GM12878 (cell line): ENCODE measurements at regions not wholly inside any gene's neighbourhood (a gene's known extent, or its start where the extent isn't known, plus 50 kb on each side); places are given as distances from the start of the nearest gene placed in this dataset.

Experiments
- ATAC-seq: fragments of 200-7000 bp; cut with Tn5 transposase; 3 replicates; pipeline ENCODE4 v1.9.1; 2020; ENCODE audit warnings: mild to moderate bottlenecking, moderate library complexity
- BruUV-seq: library from RNA; stranded (reverse); fragments of 400-500 nt; replicated peaks from 2 replicates; lab custom pipeline; 2021; lab: Mats Ljungman, UMichigan
- CTCF ChIA-PET: fragments of 300-600 bp; sonication (Branson Sonifier 250); formaldehyde crosslinking; extraction: SDS; loops from one replicate; lab custom pipeline; 2021; ENCODE audit warnings: inconsistent platforms; lab: Yijun Ruan, JAX
- POLR2A ChIA-PET: fragments of 350-600 bp; formaldehyde crosslinking; extraction: SDS; loops from one replicate; lab custom pipeline; 2021; ENCODE audit warnings: inconsistent platforms; lab: Charles Lee
- RAD21 ChIA-PET: fragments of 300-600 bp; sonication (Branson Sonifier 250); formaldehyde crosslinking; loops from one replicate; lab custom pipeline; 2023; ENCODE audit warnings: antibody characterized with exemption; ENCODE audit not compliant: unreplicated experiment; lab: Charles Lee
- SMC1A ChIA-PET: fragments of 300-600 bp; sonication (Branson Sonifier 250); formaldehyde crosslinking; loops from one replicate; lab custom pipeline; 2023; ENCODE audit not compliant: unreplicated experiment, uncharacterized antibody; lab: Charles Lee
- DNase-seq: peaks from one replicate; pipeline ENCODE4 v3.0.0-alpha.2; 2011; ENCODE audit warnings: low read depth, low spot score
- FAIRE-seq: peaks from 3 replicates; lab custom pipeline; 2011; peaks lifted over from hg19 to GRCh38; lab: Jason Lieb, UNC
- H2AFZ ChIP-seq: 2 replicates; pipeline ENCODE4 v1.6.0; 2011; ENCODE audit warnings: low read depth, low read length, control low read depth; ENCODE audit not compliant: control insufficient read depth
- H3K27ac ChIP-seq: 2 replicates; pipeline ENCODE4 v1.5.1; 2011; ENCODE audit warnings: control low read depth; ENCODE audit not compliant: control insufficient read depth, insufficient read depth
- H3K27me3 ChIP-seq, 2 experiments: replicated peaks in 1 of 2; 2 replicates each; pipeline versions ENCODE4 v1.6.0 to v1.6.1; 2011; ENCODE audit warnings: low read length in 1 of 2; ENCODE audit not compliant: control insufficient read depth in 2 of 2, insufficient read depth in 2 of 2
- H3K36me3 ChIP-seq, 2 experiments: 2 replicates each; pipeline ENCODE4 v1.5.1; 2011; ENCODE audit warnings: low read length in 1 of 2; ENCODE audit not compliant: control insufficient read depth in 2 of 2, insufficient read depth in 2 of 2
- H3K4me1 ChIP-seq: 2 replicates; pipeline ENCODE4 v1.6.1; 2011; ENCODE audit warnings: mild to moderate bottlenecking, low read length, moderate library complexity, mixed read lengths; ENCODE audit not compliant: control insufficient read depth, insufficient read depth
- H3K4me2 ChIP-seq: 2 replicates; pipeline ENCODE4 v1.6.0; 2011; ENCODE audit warnings: control low read depth; ENCODE audit not compliant: control insufficient read depth, insufficient read depth
- H3K4me3 ChIP-seq: fragments of 200-600 bp; sonication (generic); 2 replicates; pipeline ENCODE4 v1.5.1; 2016
- H3K79me2 ChIP-seq: 2 replicates; pipeline ENCODE4 v1.6.0; 2011; ENCODE audit warnings: low read length; ENCODE audit not compliant: control insufficient read depth, insufficient read depth
- H3K9ac ChIP-seq: 2 replicates; pipeline ENCODE4 v1.8.0; 2011; ENCODE audit warnings: low read length, control low read depth, mixed read lengths; ENCODE audit not compliant: control insufficient read depth, insufficient read depth
- H3K9me3 ChIP-seq: replicated peaks from 3 replicates; pipeline ENCODE4 v1.5.1; 2011; ENCODE audit warnings: mild to moderate bottlenecking, low read length; ENCODE audit not compliant: control insufficient read depth, insufficient read depth
- H4K20me1 ChIP-seq: 2 replicates; pipeline ENCODE4 v1.6.0; 2011; ENCODE audit not compliant: control insufficient read depth, insufficient read depth
- BHLHE40 ChIP-seq, 2 experiments: fragments of 450-650 bp in 1 of 2; IDR thresholded peaks; 2 replicates each; pipeline ENCODE4 v1.6.1; 2011 to 2017; ENCODE audit warnings: low read depth in 2 of 2, borderline replicate concordance in 1 of 2, improper control_type of control experiment in 1 of 2, low read length in 1 of 2, mild to moderate bottlenecking in 1 of 2
- CUX1 ChIP-seq: IDR thresholded peaks from 2 replicates; pipeline ENCODE4 v1.6.1; 2012; ENCODE audit warnings: improper control_type of control experiment, low read depth, low read length; ENCODE audit not compliant: insufficient replicate concordance
- KLF5 ChIP-seq: fragments of 450-650 bp; IDR thresholded peaks from 2 replicates; pipeline ENCODE4 v1.6.1; 2014; ENCODE audit warnings: mild to moderate bottlenecking; ENCODE audit not compliant: partially characterized antibody
- NFYB ChIP-seq: IDR thresholded peaks from 2 replicates; pipeline ENCODE4 v1.6.1; 2011; ENCODE audit warnings: low read depth, mild to moderate bottlenecking, low read length, improper control_type of control experiment, moderate library complexity; ENCODE audit not compliant: insufficient read depth
- PBX3 ChIP-seq: IDR thresholded peaks from 2 replicates; pipeline ENCODE4 v1.6.1; 2011; ENCODE audit warnings: mild to moderate bottlenecking, low read depth, low read length, moderate library complexity; ENCODE audit not compliant: insufficient replicate concordance
- PKNOX1 ChIP-seq: fragments of 450-650 bp; IDR thresholded peaks from 2 replicates; pipeline ENCODE4 v1.6.1; 2016; ENCODE audit warnings: mild to moderate bottlenecking
- POLR2AphosphoS5 ChIP-seq: IDR thresholded peaks from 2 replicates; pipeline ENCODE4 v1.6.1; 2011; ENCODE audit warnings: mild to moderate bottlenecking, low read length, inconsistent platforms
- RAD51 ChIP-seq: fragments of 450-650 bp; IDR thresholded peaks from 2 replicates; pipeline ENCODE4 v1.6.1; 2016; ENCODE audit warnings: moderate library complexity, mild to moderate bottlenecking, inconsistent platforms
- RUNX3 ChIP-seq: IDR thresholded peaks from 2 replicates; pipeline ENCODE4 v1.6.1; 2012; ENCODE audit warnings: low read length, inconsistent platforms
- SUPT20H ChIP-seq: IDR thresholded peaks from 2 replicates; pipeline ENCODE4 v1.6.1; 2011; ENCODE audit warnings: low read depth, mild to moderate bottlenecking, low read length, moderate library complexity, borderline replicate concordance; ENCODE audit not compliant: control insufficient read depth
- TBL1XR1 ChIP-seq: IDR thresholded peaks from 2 replicates; pipeline ENCODE4 v1.6.1; 2012; ENCODE audit warnings: low read depth, low read length, improper control_type of control experiment
- TCF12 ChIP-seq: IDR thresholded peaks from 2 replicates; pipeline ENCODE4 v1.6.1; 2011; ENCODE audit warnings: low read depth, mild to moderate bottlenecking, low read length
- TCF7 ChIP-seq: IDR thresholded peaks from 2 replicates; pipeline ENCODE4 v1.6.1; 2014; ENCODE audit warnings: antibody characterized with exemption, borderline replicate concordance
- ZBTB33 ChIP-seq: fragments of 450-650 bp; IDR thresholded peaks from 2 replicates; pipeline ENCODE4 v1.6.1; 2017; ENCODE audit warnings: mild to moderate bottlenecking
- ZNF24 ChIP-seq: fragments of 450-650 bp; IDR thresholded peaks from 2 replicates; pipeline ENCODE4 v1.6.1; 2017; ENCODE audit warnings: antibody characterized with exemption, mild to moderate bottlenecking
- WGBS: methylation state at CpG from one replicate; pipeline ENCODE4 v1.1.6; 2016; ENCODE audit warnings: low lambda C conversion rate; ENCODE audit not compliant: insufficient replicate concordance, insufficient coverage; ENCODE audit errors: missing lambda C conversion rate; 5-methylcytosine and 5-hydroxymethylcytosine counted together
- in situ Hi-C: fragments of 300-500 bp; cut with MboI; formaldehyde crosslinking; loops from 9 replicates; pipeline ENCODE4 v1.14.3; 2018; ENCODE audit warnings: mixed read lengths
- intact Hi-C: fragments of 100-400 bp; cut with micrococcal nuclease; formaldehyde crosslinking; loops from one replicate; pipeline ENCODE4 v1.14.2; 2022; ENCODE audit not compliant: unreplicated experiment

GRCh38 chr20:39326050-39326449 is 363.9 kb downstream of the DHX35 start:
- no peak for FAIRE-seq
- TF ChIP-seq RAD51 (no peak), TCF12 (no peak), TCF7 (no peak), TBL1XR1 (no peak), KLF5 (no peak), CUX1 (no peak), BHLHE40 (IDR thresholded peaks at IDR 0.05; ENCODE audit: borderline replicate concordance in 1 of 2, low read depth in 2 of 2, low read length in 1 of 2) (no peak), RUNX3 (no peak), PBX3 (no peak), PKNOX1 (no peak), SUPT20H (no peak), ZNF24 (no peak), NFYB (no peak), ZBTB33 (no peak), POLR2AphosphoS5 (no peak)

More at GRCh38 chr20:39326050-39326449, 363.9 kb downstream of the DHX35 start:
- Histone ChIP-seq H2AFZ (no peak overlapping the region), H3K27me3 (no peaks in the 10 kb centered on the region; a peak in 1 of 4 replicates), H3K9me3 (no peaks in the 10 kb centered on the region), H3K79me2 (no peaks in the 10 kb centered on the region), H3K4me3 (no peak overlapping the region), H3K36me3 (no peaks in the 10 kb centered on the region), H3K9ac (no peak overlapping the region), H3K4me2 (no peak overlapping the region), H3K4me1 (no peaks in the 10 kb centered on the region), H3K27ac (no peak overlapping the region), H4K20me1 (no peaks in the 10 kb centered on the region)
- no TSS peak for BruUV-seq
- ChIA-PET POLR2A (no interaction called here), SMC1A (no interaction called here), RAD21 (no interaction called here), CTCF (interaction anchor here (1.0 kb wide), 2 partner anchors 9 to 10 kb away, joined by 3 read pairs; no protein-coding TSS in a partner anchor)
- DNase-seq (no peak), ATAC-seq (no peak)
- intact Hi-C loops (no loop called here), in situ Hi-C loops (no loop called here)
- WGBS = 33% methylated on average over 3 of the region's 3 CpGs
